Testis (tissue), 2 donors: ENCODE measurements at regions not wholly inside any gene's neighbourhood (a gene's known extent, or its start where the extent isn't known, plus 50 kb on each side); places are given as distances from the start of the nearest gene placed in this dataset.

ENCODE experiments used
- CTCF ChIP-seq, 3 experiments: fragments of 450-650 bp in 2 of 3; fragments of 200-600 bp in 1 of 3; sonication (generic) in 1 of 3; IDR thresholded peaks; one replicate each; pipeline ENCODE4 v1.5.1; 2016 to 2019; ENCODE audit warnings: antibody characterized with exemption in 3 of 3, mild to moderate bottlenecking in 2 of 3, moderate library complexity in 1 of 3
- POLR2A ChIP-seq: fragments of 450-650 bp; IDR thresholded peaks from one replicate; pipeline ENCODE4 v1.6.1; 2017; ENCODE audit warnings: antibody characterized with exemption, mild to moderate bottlenecking, moderate library complexity

DNA sequence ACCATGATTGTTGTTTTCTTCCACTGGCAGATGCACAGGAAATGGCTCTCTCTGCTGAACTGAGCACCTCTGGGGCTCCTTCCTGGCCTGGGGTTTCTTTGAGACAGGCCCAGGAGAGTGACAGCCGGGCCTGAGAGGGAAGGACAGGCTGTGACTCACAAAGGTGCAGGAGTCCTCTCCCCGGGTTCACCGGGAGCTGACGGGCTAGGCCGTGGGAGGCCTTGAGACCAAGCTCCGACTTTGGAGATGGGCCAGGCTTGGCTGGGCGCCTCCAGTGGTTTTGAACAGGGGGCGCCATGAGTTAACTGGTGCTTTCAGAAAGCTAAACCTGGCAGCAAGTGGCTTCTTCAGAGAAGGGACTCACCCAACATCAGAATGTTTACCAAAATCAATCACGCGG lies 143.4 kb downstream of the URI1 start:
- TF ChIP-seq CTCF (IDR thresholded peaks at IDR 0.05) (no peak), POLR2A (no peak)
